ENCODE measurements at regions not wholly inside any gene's neighbourhood (a gene's known extent, or its start where the extent isn't known, plus 50 kb on each side); places are given as distances from the start of the nearest gene placed in this dataset.
A peak's percentile ranks its signal among the peaks of the same experiment; 100 is the strongest.

DNA sequence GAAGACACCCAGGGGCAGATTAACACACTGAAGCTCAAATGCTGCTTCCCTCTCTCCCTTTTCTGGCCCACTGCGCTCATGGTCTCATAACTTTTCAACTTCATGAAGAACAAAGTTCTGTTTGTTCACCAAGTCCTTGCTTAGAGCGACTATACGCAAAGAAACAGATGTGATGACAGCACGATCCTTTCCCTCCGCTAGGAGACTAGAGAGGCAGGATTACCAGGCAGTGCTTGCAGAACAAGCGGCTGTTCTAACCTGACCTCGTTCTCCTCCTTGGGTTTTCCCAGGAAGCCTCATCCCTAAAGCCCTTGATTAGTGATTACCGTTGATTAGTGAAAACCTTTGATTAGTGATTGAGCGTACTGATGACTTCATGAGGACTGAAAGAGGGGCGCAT lies 649.9 kb downstream of the IRX1 start:
- no peak for DNase-seq (ENCODE audit: low read depth in 4 of 4, low spot score in 3 of 4)

DNA sequence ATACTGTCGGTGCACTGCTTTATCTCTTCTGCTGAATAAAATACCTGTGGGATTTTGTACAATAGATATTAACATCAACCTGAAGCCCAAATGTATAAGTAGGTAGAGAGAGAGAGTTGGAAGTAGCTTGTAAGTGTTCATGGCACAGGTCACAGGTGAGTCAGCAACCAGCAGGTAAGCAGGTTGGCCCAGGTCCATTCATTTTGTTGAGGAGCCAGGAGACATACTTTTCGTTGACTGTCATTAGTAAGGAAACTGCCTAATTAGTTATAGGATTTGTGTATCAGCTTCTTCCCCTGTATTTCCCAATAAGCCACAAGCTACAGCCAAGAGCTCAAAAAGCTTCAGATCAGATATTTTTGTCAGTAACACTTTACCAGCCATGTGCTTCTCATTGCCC lies 650.8 kb downstream of the IRX1 start:
- no peak for DNase-seq (ENCODE audit: low read depth in 4 of 4, low spot score in 3 of 4)

DNA sequence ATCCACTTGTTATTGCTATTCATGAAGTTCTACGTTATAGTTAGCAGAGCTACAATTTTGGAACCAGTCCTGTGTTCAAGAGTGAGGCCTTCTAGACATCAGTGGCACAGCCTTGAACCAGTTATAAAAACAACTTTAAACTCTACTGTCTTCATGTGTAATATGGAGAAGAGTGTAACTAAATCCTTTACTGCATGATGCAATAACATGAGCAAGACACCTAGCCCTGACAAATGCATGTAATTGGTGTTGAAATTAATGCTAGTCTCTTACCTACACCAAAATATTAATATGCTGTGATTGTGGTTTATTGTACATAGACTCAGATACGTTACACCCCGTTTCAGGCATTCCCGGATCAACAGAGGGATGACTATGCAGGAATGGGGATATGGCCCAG lies 654.6 kb downstream of the IRX1 start:
- DNase-seq (ENCODE audit: low read depth in 4 of 4, low spot score in 3 of 4), result no peak

DNA sequence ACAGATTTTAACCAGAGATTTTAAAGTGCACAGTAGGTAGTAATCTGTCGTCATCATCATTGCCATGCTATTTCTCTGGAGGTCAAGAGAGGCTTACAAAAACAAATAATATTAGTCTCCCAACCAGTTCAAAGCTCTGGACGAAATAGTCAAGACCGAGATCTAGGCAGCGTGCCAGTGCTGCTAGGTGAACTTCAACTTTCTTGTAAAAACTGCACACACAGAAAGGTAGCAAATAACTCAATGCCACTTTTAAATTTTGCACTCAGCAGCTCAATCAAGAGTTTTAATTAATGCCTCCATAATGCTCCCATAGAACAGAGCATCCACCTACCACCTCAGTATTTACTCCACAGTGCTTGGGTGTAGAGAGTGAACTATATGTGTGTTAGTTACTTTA lies 656.8 kb downstream of the IRX1 start:
- DNase-seq (ENCODE audit: low read depth in 4 of 4, low spot score in 3 of 4), result no peak

DNA sequence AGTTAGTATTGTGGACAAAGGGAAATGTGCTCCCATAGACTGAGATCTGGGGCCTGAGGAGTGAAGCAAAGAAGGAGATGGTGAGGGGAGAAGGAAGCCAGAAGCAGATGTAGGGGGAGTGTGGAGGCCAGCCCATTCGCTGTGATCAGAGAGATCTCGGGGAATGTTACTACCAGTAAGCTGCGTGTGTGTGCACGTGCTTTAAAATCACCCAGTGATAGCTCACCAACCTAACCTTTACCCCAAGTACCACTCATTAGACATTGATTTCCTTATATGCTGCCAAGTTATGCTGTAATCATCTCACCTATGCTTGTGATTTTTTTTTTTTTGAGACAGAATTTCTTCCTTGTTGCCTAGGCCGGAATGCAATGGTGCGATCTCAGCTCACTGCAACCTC lies 659.1 kb downstream of the IRX1 start:
- no peak for DNase-seq (ENCODE audit: low read depth in 4 of 4, low spot score in 3 of 4)

- DNase-seq (ENCODE audit: low read depth in 4 of 4, low spot score in 3 of 4), result no peak
Observed at GRCh38 chr5:4255441-4255840, 659.8 kb downstream of the IRX1 start.

- DNase-seq (ENCODE audit: low read depth in 4 of 4, low spot score in 3 of 4), result no peak
Observed at GRCh38 chr5:4258170-4258569, 662.5 kb downstream of the IRX1 start.

DNA sequence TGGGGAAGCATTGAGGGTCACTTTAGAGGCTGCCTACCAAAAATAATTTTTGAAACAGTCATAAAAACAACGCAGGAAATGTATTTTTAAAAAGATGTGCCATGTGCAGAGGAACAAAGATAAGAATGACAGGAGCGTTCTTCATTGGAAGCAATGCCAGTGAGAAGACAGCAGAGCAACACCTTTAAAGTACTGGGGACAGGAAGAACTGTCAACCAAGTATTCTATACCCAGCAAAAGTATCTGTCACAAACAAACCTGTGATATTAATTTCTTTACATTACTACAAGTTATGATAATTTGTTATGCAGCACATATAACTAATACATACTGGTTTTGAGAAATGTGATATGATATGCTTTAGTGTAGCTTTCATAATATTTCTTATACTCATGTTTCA lies 675.6 kb downstream of the IRX1 start:
- no peak for DNase-seq (ENCODE audit: low read depth in 4 of 4, low spot score in 3 of 4)

- no peak for DNase-seq (ENCODE audit: low read depth in 4 of 4, low spot score in 3 of 4)
Observed at GRCh38 chr5:4275232-4275631, 679.6 kb downstream of the IRX1 start.

GRCh38 chr5:4294878-4295277 lies 699.2 kb downstream of the IRX1 start:
- no peak for DNase-seq (ENCODE audit: low read depth in 4 of 4, low spot score in 3 of 4)

GRCh38 chr5:4295663-4296339 lies 700.2 kb downstream of the IRX1 start:
- peak in 2 of 4 donors; percentile 14 to 29 for DNase-seq (ENCODE audit: low read depth in 4 of 4, low spot score in 3 of 4)

DNA sequence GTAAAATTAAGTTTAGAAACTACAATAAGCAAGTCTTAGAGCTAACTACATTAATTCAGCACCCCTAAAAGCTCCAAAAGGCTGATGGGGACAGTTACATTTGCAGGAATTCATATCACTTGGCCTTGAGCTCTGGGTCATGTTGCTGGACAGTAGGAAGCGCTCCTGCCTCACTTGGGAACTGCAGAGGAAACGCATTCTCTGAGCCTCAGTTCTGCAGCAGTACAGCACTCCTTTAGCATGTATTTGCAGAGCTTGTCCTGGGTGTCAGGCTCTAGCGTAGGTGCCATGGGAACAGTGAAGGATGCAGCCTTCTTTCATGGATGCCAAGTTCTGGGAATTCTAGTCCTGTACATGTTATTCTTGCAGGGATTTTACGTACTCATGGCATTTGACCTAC lies 710.4 kb downstream of the IRX1 start:
- DNase-seq (ENCODE audit: low read depth in 4 of 4, low spot score in 3 of 4), result no peak

- no peak for DNase-seq (ENCODE audit: low read depth in 4 of 4, low spot score in 3 of 4)
Observed at GRCh38 chr5:4309026-4309425, 713.4 kb downstream of the IRX1 start.

DNA sequence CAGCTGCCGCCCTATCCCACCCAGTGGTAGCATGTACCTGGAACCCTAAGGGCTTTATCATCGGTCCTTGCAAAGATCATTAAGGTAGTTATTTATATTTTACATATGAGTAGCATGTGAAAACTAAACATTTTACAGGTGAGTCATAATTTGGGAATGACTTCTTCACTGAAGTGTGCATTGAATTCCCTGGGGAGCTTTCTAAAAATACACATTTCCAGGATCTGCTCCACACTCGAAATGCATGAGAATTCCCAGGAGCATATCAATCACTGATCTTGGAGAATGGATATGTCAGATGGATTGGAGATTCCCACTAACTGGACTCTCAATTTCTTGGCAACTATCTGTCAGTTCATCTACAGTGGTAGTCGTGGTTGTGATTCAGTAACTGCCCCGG lies 717.5 kb downstream of the IRX1 start:
- DNase-seq (ENCODE audit: low read depth in 4 of 4, low spot score in 3 of 4), result no peak

GRCh38 chr5:4319478-4320128 lies 724.0 kb downstream of the IRX1 start:
- DNase-seq (ENCODE audit: low read depth in 4 of 4, low spot score in 3 of 4), result no peak

DNA sequence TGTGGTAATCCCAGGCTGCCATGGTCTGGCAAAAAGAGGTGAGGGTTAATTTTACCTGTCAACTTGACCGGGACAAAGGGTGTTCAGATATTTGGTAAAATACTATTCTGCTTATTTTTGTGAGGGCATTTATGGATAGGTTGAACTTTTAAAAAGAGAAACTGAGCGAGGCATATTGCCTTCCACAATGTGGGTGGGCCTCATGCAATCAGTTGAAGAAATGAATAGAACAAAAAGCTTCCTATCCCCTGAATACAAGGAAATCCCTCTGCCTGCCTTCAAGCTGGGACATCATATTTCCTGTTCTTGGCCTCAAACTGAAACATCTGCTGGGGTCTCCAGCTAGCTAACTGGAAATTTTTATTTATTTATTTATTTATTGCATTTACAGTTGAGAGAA lies 734.7 kb downstream of the IRX1 start:
- DNase-seq (ENCODE audit: low read depth in 4 of 4, low spot score in 3 of 4), result no peak

DNA sequence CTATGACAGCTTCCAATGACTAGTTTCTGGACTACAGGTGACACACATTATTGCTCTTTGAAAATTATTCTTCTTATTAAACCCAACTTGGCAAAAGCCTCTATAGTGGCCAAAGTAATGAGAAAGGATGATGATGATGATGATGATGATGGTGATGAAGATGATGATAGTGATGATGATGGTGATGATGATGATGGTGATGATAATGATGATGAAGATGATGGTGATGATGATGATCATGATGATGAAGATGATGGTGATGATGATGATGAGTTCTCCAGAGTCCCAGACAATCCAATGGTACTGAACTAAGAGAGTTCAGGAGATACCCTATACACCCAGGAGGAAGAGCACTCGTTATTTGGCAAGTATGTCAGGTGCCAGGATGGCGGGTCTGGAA lies 739.4 kb downstream of the IRX1 start:
- DNase-seq (ENCODE audit: low read depth in 4 of 4, low spot score in 3 of 4), result no peak

- DNase-seq (ENCODE audit: low read depth in 4 of 4, low spot score in 3 of 4), result no peak
Observed at GRCh38 chr5:4337519-4337918, 741.9 kb downstream of the IRX1 start.

DNA sequence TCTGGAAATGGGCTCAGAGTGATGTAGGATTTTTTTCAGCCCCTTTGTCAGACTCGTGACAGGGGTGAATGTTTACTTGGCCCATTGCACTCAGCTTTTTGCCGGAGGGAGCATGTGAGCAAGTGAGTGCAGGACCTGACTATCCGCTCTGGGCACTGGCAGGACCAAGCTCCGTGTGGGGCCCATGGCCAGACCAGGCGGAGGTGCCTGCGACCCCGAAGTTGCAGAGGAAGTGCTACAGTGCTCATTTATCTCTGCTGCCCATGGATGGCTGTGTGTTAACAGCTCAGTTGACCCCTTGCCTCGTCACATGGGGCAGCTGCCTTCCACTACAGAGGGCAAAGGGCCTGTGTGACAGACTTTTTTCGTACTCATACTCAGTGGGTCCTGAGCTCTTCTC lies 744.3 kb downstream of the IRX1 start:
- DNase-seq (ENCODE audit: low read depth in 4 of 4, low spot score in 3 of 4), result no peak

GRCh38 chr5:4345850-4346249 lies 750.2 kb downstream of the IRX1 start:
- no peak for DNase-seq (ENCODE audit: low read depth in 4 of 4, low spot score in 3 of 4)

DNA sequence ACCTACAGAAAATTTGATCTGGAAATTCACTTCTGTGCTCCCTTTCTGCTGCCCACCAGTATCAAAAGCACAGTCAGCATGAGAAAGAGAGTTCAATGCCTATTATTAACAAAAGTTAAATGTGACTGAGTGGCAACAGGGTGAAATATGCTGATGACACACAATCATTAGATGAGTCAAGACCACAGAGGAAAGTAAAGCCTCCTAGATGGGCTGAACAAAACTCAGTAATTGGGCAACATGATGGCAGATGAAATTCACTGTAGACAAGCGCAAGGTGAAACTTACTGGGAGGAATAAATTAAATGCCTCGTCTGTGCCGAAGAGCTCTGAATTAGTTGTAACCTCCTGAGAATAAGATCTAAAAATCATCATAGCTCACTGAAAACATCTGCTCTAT lies 752.8 kb downstream of the IRX1 start:
- no peak for DNase-seq (ENCODE audit: low read depth in 4 of 4, low spot score in 3 of 4)

GRCh38 chr5:4348919-4349318 lies 753.3 kb downstream of the IRX1 start:
- DNase-seq (ENCODE audit: low read depth in 4 of 4, low spot score in 3 of 4), result no peak

DNA sequence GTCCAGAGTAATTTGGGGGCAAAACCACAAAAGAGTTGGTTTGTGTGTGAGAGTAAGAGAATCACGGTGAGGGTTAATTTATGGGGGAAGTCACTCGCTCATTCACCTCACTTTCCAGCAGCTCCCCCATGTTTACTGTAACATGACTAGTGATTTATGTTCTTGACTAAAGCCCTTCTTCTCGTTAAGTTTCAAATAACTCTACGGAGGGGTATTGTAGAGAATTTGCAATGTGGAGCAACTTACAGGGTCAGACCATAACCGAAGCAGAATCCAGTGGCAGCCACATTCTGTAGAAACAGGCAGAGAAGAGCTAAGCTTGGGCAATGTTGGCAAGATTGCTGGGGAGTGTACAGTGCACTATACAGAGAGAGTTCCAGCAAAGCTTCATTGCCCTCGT lies 760.6 kb downstream of the IRX1 start:
- DNase-seq (ENCODE audit: low read depth in 4 of 4, low spot score in 3 of 4), result peak in 1 of 4 donors; percentile 22
